HG02759 (cell line): ENCODE measurements at regions not wholly inside any gene's neighbourhood (a gene's known extent, or its start where the extent isn't known, plus 50 kb on each side); places are given as distances from the start of the nearest gene placed in this dataset.

Experiments used
- ATAC-seq: cut with Tn5 transposase; IDR thresholded peaks from one replicate; pipeline ENCODE4 v1.9.1; 2021; ENCODE audit warnings: mild to moderate bottlenecking, moderate library complexity; ENCODE audit not compliant: unreplicated experiment

- no peak for ATAC-seq
These were observed 169.4 kb upstream of the MIR17HG start for GRCh38 chr13:91178099-91178498.

GRCh38 chr13:91181892-91182291, 165.6 kb upstream of the MIR17HG start:
- no peak for ATAC-seq

- ATAC-seq: no peak
These were observed 163.1 kb upstream of the MIR17HG start for GRCh38 chr13:91184244-91184926.

- no peak for ATAC-seq
These were observed 162.1 kb upstream of the MIR17HG start for GRCh38 chr13:91185294-91185863.

GRCh38 chr13:91187522-91187921, 160.0 kb upstream of the MIR17HG start:
- no peak for ATAC-seq

- no peak for ATAC-seq
These were observed 158.0 kb upstream of the MIR17HG start for GRCh38 chr13:91189506-91189905.

- no peak for ATAC-seq
These were observed 154.1 kb upstream of the MIR17HG start for GRCh38 chr13:91193358-91193757.

- ATAC-seq: no peak
These were observed 151.7 kb upstream of the MIR17HG start for GRCh38 chr13:91195789-91196188.

- ATAC-seq: no peak
These were observed 150.5 kb upstream of the MIR17HG start for GRCh38 chr13:91196958-91197357.

GRCh38 chr13:91199866-91200265, 147.6 kb upstream of the MIR17HG start:
- ATAC-seq: no peak

- ATAC-seq: no peak
These were observed 147.0 kb upstream of the MIR17HG start for GRCh38 chr13:91200486-91200885.

- no peak for ATAC-seq
These were observed 144.1 kb upstream of the MIR17HG start for GRCh38 chr13:91203430-91203829.

GRCh38 chr13:91207261-91207660, 140.2 kb upstream of the MIR17HG start:
- no peak for ATAC-seq

GRCh38 chr13:91211510-91211909, 136.0 kb upstream of the MIR17HG start:
- no peak for ATAC-seq

- ATAC-seq: no peak
These were observed 135.3 kb upstream of the MIR17HG start for GRCh38 chr13:91212231-91212630.

GRCh38 chr13:91214031-91214430, 133.5 kb upstream of the MIR17HG start:
- no peak for ATAC-seq

- ATAC-seq: no peak
These were observed 130.4 kb upstream of the MIR17HG start for GRCh38 chr13:91216928-91217700.

- no peak for ATAC-seq
These were observed 128.3 kb upstream of the MIR17HG start for GRCh38 chr13:91219201-91219600.

GRCh38 chr13:91220872-91221271, 126.6 kb upstream of the MIR17HG start:
- ATAC-seq: no peak

GRCh38 chr13:91228108-91228507, 119.4 kb upstream of the MIR17HG start:
- ATAC-seq: no peak

- ATAC-seq: no peak
These were observed 118.5 kb upstream of the MIR17HG start for GRCh38 chr13:91228940-91229339.

- ATAC-seq: no peak
These were observed 114.8 kb upstream of the MIR17HG start for GRCh38 chr13:91232716-91233115.
